H1 (cell line): ENCODE measurements at regions not wholly inside any gene's neighbourhood (a gene's known extent, or its start where the extent isn't known, plus 50 kb on each side); places are given as distances from the start of the nearest gene placed in this dataset.

Experiments
- ASH2L ChIP-seq: fragments of 200-600, 300-600 bp; sonication (generic); IDR thresholded peaks from one replicate; pipeline ENCODE4 v1.7.1; 2017; ENCODE audit warnings: low read length
- CTCF ChIP-seq, 3 experiments: IDR thresholded peaks; 1 replicate in 2 of 3; 2 replicates in 1 of 3; pipeline versions ENCODE4 v1.5.1 to v1.6.1; 2011; ENCODE audit warnings: low read length in 3 of 3, mild to moderate bottlenecking in 3 of 3, inconsistent platforms in 2 of 3, low read depth in 1 of 3, moderate library complexity in 1 of 3; ENCODE audit not compliant: insufficient read depth in 1 of 3; ENCODE audit errors: control extremely low read depth in 1 of 3
- FOSL1 ChIP-seq: IDR thresholded peaks from 2 replicates; pipeline ENCODE4 v1.6.1; 2011; ENCODE audit warnings: mild to moderate bottlenecking, low read depth, low read length, moderate library complexity; ENCODE audit not compliant: insufficient read depth
- MAX ChIP-seq: IDR thresholded peaks from 2 replicates; pipeline ENCODE4 v1.6.1; 2012; ENCODE audit warnings: inconsistent platforms
- POLR2A ChIP-seq, 2 experiments: IDR thresholded peaks; 1 replicate in 1 of 2; 2 replicates in 1 of 2; pipeline ENCODE4 v1.6.1; 2011; ENCODE audit warnings: low read depth in 2 of 2, low read length in 2 of 2, mild to moderate bottlenecking in 2 of 2; ENCODE audit errors: control extremely low read depth in 1 of 2
- SIN3A ChIP-seq, 2 experiments: IDR thresholded peaks in 1 of 2; conservative IDR thresholded peaks in 1 of 2; 2 replicates each; pipeline ENCODE4 v1.6.1; 2011 to 2012; ENCODE audit warnings: low read length in 2 of 2, improper control_type of control experiment in 1 of 2, low read depth in 1 of 2, mild to moderate bottlenecking in 1 of 2
- SUZ12 ChIP-seq: fragments of 200-600 bp; sonication (generic); IDR thresholded peaks from 2 replicates; pipeline ENCODE4 v1.6.1; 2012; ENCODE audit warnings: mild to moderate bottlenecking, inconsistent platforms, low read length, moderate library complexity, mixed read lengths

- TF ChIP-seq SIN3A (conservative IDR thresholded peaks at IDR 0.05 in 1 of 2, IDR thresholded peaks at IDR 0.05 in 1 of 2; ENCODE audit: low read depth in 1 of 2, low read length in 2 of 2) (no peak), MAX (no peak), SUZ12 (no peak), ASH2L (no peak), POLR2A (IDR thresholded peaks at IDR 0.05; ENCODE audit: control extremely low read depth in 1 of 2, low read depth in 2 of 2, low read length in 2 of 2) (no peak), CTCF (IDR thresholded peaks at IDR 0.05; ENCODE audit: control extremely low read depth in 1 of 3, insufficient read depth in 1 of 3, low read depth in 1 of 3, low read length in 3 of 3) (no peak), FOSL1 (no peak)
Observed at GRCh38 chr5:135139381-135140134, 105.5 kb upstream of the PITX1 start.
